ENCODE measurements at regions not wholly inside any gene's neighbourhood (a gene's known extent, or its start where the extent isn't known, plus 50 kb on each side); places are given as distances from the start of the nearest gene placed in this dataset.
"Not testable (repeated sequence)": the region's sequence is repeated elsewhere in the genome, so short reads cannot be mapped to it uniquely, and the experiment has no call there.

GRCh38 chr1:215007880-215008279, 74.7 kb upstream of the KCNK2 start:
- no peaks in the 10 kb centered on the region for H3K9me3 ChIP-seq
- no peaks in the 10 kb centered on the region for H3K27me3 ChIP-seq
- DNase-seq: no peak
- H3K4me1 ChIP-seq: no peaks in the 10 kb centered on the region
- no peaks in the 10 kb centered on the region for H3K36me3 ChIP-seq
- no peak overlapping the region for H3K27ac ChIP-seq
- H3K4me3 ChIP-seq: no peak overlapping the region
- intact Hi-C loops (cut with DNase I; ENCODE audit: low total_unique reads): no loop called here
- no peak for TF ChIP-seq POLR2A (IDR thresholded peaks at IDR 0.05)
- no peak for TF ChIP-seq CTCF (IDR thresholded peaks at IDR 0.05)

GRCh38 chr1:215018555-215018954, 64.0 kb upstream of the KCNK2 start:
- H3K27ac ChIP-seq: no peak overlapping the region
- no peak for TF ChIP-seq POLR2A (IDR thresholded peaks at IDR 0.05)
- H3K4me3 ChIP-seq: no peak overlapping the region
- no peaks in the 10 kb centered on the region for H3K36me3 ChIP-seq
- no peaks in the 10 kb centered on the region for H3K4me1 ChIP-seq
- no peak for DNase-seq
- H3K9me3 ChIP-seq: no peaks in the 10 kb centered on the region
- intact Hi-C loops (cut with DNase I; ENCODE audit: low total_unique reads): no loop called here
- no peaks in the 10 kb centered on the region for H3K27me3 ChIP-seq

- no peak for DNase-seq
- Histone ChIP-seq H3K27ac (peak overlapping the region; percentile 39 to 67), H3K4me1 (no peaks in the 10 kb centered on the region), H3K36me3 (no peaks in the 10 kb centered on the region), H3K9me3 (no peaks in the 10 kb centered on the region), H3K4me3 (no peak overlapping the region), H3K27me3 (no peaks in the 10 kb centered on the region)
- no peak for TF ChIP-seq CTCF (IDR thresholded peaks at IDR 0.05)
- no peak for TF ChIP-seq POLR2A (IDR thresholded peaks at IDR 0.05)
- intact Hi-C loops (cut with DNase I; ENCODE audit: low total_unique reads): no loop called here
Measured at GRCh38 chr1:215022204-215022603, 60.3 kb upstream of the KCNK2 start.

GRCh38 chr1:215022741-215023141, 59.8 kb upstream of the KCNK2 start:
- Histone ChIP-seq H3K27ac (peak overlapping the region; percentile 39 to 67), H3K4me3 (no peak overlapping the region), H3K27me3 (no peaks in the 10 kb centered on the region), H3K36me3 (no peaks in the 10 kb centered on the region), H3K9me3 (no peaks in the 10 kb centered on the region), H3K4me1 (no peaks in the 10 kb centered on the region)
- no peak for DNase-seq
- intact Hi-C loops (cut with DNase I; ENCODE audit: low total_unique reads): no loop called here
- TF ChIP-seq POLR2A (IDR thresholded peaks at IDR 0.05) (no peak), CTCF (IDR thresholded peaks at IDR 0.05) (no peak)

- Histone ChIP-seq H3K4me1 (no peaks in the 10 kb centered on the region), H3K36me3 (no peaks in the 10 kb centered on the region), H3K9me3 (no peaks in the 10 kb centered on the region), H3K27me3 (no peaks in the 10 kb centered on the region), H3K4me3 (no peak overlapping the region), H3K27ac (peak overlapping the region; percentile 33 to 67)
- DNase-seq: no peak
- intact Hi-C loops (cut with DNase I; ENCODE audit: low total_unique reads): no loop called here
- TF ChIP-seq POLR2A (IDR thresholded peaks at IDR 0.05) (no peak), CTCF (IDR thresholded peaks at IDR 0.05) (no peak)
Measured at GRCh38 chr1:215023155-215023832, 59.2 kb upstream of the KCNK2 start.

GRCh38 chr1:215028954-215029353, 53.6 kb upstream of the KCNK2 start:
- TF ChIP-seq POLR2A (IDR thresholded peaks at IDR 0.05) (no peak), CTCF (IDR thresholded peaks at IDR 0.05) (no peak)
- Histone ChIP-seq H3K27me3 (no peaks in the 10 kb centered on the region), H3K36me3 (no peaks in the 10 kb centered on the region), H3K4me1 (no peaks in the 10 kb centered on the region), H3K27ac (no peak overlapping the region), H3K4me3 (no peak overlapping the region), H3K9me3 (no peaks in the 10 kb centered on the region)
- DNase-seq: no peak
- intact Hi-C loops (cut with DNase I; ENCODE audit: low total_unique reads): no loop called here

- intact Hi-C loops (cut with DNase I; ENCODE audit: low total_unique reads): not testable (repeated sequence)
Measured at GRCh38 chr1:215030581-215030980, 52.0 kb upstream of the KCNK2 start.

More at GRCh38 chr1:215030581-215030980, 52.0 kb upstream of the KCNK2 start:
- DNase-seq, H3K4me1 ChIP-seq, H3K4me3 ChIP-seq, H3K27me3 ChIP-seq, H3K9me3 ChIP-seq, H3K27ac ChIP-seq, H3K36me3 ChIP-seq: not testable (repeated sequence)
